ENCODE measurements at regions not wholly inside any gene's neighbourhood (a gene's known extent, or its start where the extent isn't known, plus 50 kb on each side); places are given as distances from the start of the nearest gene placed in this dataset.

- H3K36me3 ChIP-seq (ENCODE audit: control insufficient read depth in 4 of 4, insufficient read depth in 4 of 4, low read length in 3 of 4) = no peaks in the 10 kb centered on the region
- peaks cover 0 to 27% (median 15%) of the 10 kb centered on the region in 4 experiments for H3K4me1 ChIP-seq (ENCODE audit: control extremely low read depth in 1 of 4, control insufficient read depth in 4 of 4, insufficient read depth in 4 of 4, low read length in 3 of 4)
- no peak for DNase-seq
- H3K27ac ChIP-seq (ENCODE audit: insufficient read depth in 1 of 2, low read depth in 1 of 2, low read length in 2 of 2, poor library complexity in 1 of 2, severe bottlenecking in 2 of 2) = no peak overlapping the region
- ChIA-PET POLR2A (no interaction called here), CTCF (interaction anchor here (1.9 kb wide), 1 partner anchor 24 kb away, joined by 6 read pairs; no protein-coding TSS in a partner anchor)
- no peak overlapping the region for H3K4me3 ChIP-seq (ENCODE audit: control insufficient read depth in 1 of 7, extremely low read depth in 1 of 7, insufficient read depth in 4 of 7, low read depth in 2 of 7, low read length in 6 of 7)
- H3K9me3 ChIP-seq (ENCODE audit: control extremely low read depth in 1 of 5, control insufficient read depth in 4 of 5, insufficient read depth in 2 of 5, low read depth in 1 of 5, low read length in 4 of 5) = peaks cover 1 to 5% (median 3%) of the 10 kb centered on the region in 5 experiments
- WGBS (ENCODE audit: insufficient coverage) = 93% methylated on average over 9 of the region's 12 CpGs
- H3K27me3 ChIP-seq (replicated peaks in 2 of 5; ENCODE audit: control insufficient read depth in 4 of 5, insufficient read depth in 5 of 5, low read length in 4 of 5) = no peaks in the 10 kb centered on the region
These were observed 80.0 kb upstream of the COL5A1 start for GRCh38 chr9:134561427-134562145.

DNA sequence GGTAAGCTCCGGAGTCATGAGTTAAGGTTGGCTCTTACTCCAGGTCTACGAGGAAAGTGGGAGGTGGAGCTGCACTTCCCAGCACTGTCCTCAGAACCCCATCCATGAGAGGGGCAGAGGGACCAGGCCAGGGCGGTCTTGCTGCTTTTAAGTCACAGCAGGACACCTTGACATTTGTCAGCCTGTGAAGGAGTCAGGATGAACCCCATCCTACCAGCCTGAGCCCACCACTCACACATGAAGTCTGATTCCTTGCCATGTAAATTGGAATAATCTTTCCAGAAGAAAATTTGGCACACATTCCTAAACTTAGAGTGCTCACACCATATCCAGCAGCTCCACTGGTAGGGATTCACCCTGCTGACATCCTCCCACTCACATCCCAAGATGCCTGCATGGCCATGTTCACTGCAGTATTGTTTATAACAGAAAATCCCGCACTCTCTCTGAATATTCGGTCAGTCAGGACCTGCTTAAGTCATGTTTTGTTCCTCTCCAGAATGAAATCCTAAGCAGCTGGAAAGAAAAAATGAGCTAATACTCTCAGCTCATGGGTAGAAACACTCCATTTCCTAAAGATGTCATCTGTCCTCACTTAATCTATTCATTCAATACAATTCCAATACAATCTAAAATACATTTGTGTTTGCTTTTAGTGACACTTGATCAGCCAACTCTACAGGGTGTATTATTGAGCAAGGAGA, 79.3 kb upstream of the COL5A1 start:
- ChIA-PET POLR2A (no interaction called here), CTCF (interaction anchor here (0.7 to 1.9 kb wide), 2 partner anchors 23 to 99 kb away, joined by 3 to 6 read pairs; no protein-coding TSS in a partner anchor)
- Histone ChIP-seq H3K27ac (ENCODE audit: insufficient read depth in 1 of 2, low read depth in 1 of 2, low read length in 2 of 2, poor library complexity in 1 of 2, severe bottlenecking in 2 of 2) (no peak overlapping the region), H3K4me1 (ENCODE audit: control extremely low read depth in 1 of 4, control insufficient read depth in 4 of 4, insufficient read depth in 4 of 4, low read length in 3 of 4) (peaks cover 0 to 27% (median 15%) of the 10 kb centered on the region in 4 experiments), H3K27me3 (replicated peaks in 2 of 5; ENCODE audit: control insufficient read depth in 4 of 5, insufficient read depth in 5 of 5, low read length in 4 of 5) (no peaks in the 10 kb centered on the region), H3K36me3 (ENCODE audit: control insufficient read depth in 4 of 4, insufficient read depth in 4 of 4, low read length in 3 of 4) (no peaks in the 10 kb centered on the region), H3K4me3 (ENCODE audit: control insufficient read depth in 1 of 7, extremely low read depth in 1 of 7, insufficient read depth in 4 of 7, low read depth in 2 of 7, low read length in 6 of 7) (no peak overlapping the region), H3K9me3 (ENCODE audit: control extremely low read depth in 1 of 5, control insufficient read depth in 4 of 5, insufficient read depth in 2 of 5, low read depth in 1 of 5, low read length in 4 of 5) (peaks cover 1 to 12% (median 4%) of the 10 kb centered on the region in 5 experiments)
- 97% methylated on average over 5 of the region's 5 CpGs for WGBS (ENCODE audit: insufficient coverage)
- DNase-seq = no peak

- ChIA-PET POLR2A (interaction anchor here (0.6 kb wide), 1 partner anchor 1116 kb away, joined by 3 read pairs; no protein-coding TSS in a partner anchor), CTCF (no interaction called here)
- H3K4me1 ChIP-seq (ENCODE audit: control extremely low read depth in 1 of 4, control insufficient read depth in 4 of 4, insufficient read depth in 4 of 4, low read length in 3 of 4) = peaks cover 0 to 23% (median 14%) of the 10 kb centered on the region in 4 experiments
- H3K9me3 ChIP-seq (ENCODE audit: control extremely low read depth in 1 of 5, control insufficient read depth in 4 of 5, insufficient read depth in 2 of 5, low read depth in 1 of 5, low read length in 4 of 5) = peaks cover 1 to 12% (median 4%) of the 10 kb centered on the region in 5 experiments
- H3K36me3 ChIP-seq (ENCODE audit: control insufficient read depth in 4 of 4, insufficient read depth in 4 of 4, low read length in 3 of 4) = no peaks in the 10 kb centered on the region
- H3K4me3 ChIP-seq (ENCODE audit: control insufficient read depth in 1 of 7, extremely low read depth in 1 of 7, insufficient read depth in 4 of 7, low read depth in 2 of 7, low read length in 6 of 7) = no peak overlapping the region
- no peak overlapping the region for H3K27ac ChIP-seq (ENCODE audit: insufficient read depth in 1 of 2, low read depth in 1 of 2, low read length in 2 of 2, poor library complexity in 1 of 2, severe bottlenecking in 2 of 2)
- WGBS (ENCODE audit: insufficient coverage) = 98% methylated on average over 4 of the region's 4 CpGs
- H3K27me3 ChIP-seq (replicated peaks in 2 of 5; ENCODE audit: control insufficient read depth in 4 of 5, insufficient read depth in 5 of 5, low read length in 4 of 5) = no peaks in the 10 kb centered on the region
- DNase-seq = no peak
These were observed 78.2 kb upstream of the COL5A1 start for GRCh38 chr9:134563397-134563796.

DNA sequence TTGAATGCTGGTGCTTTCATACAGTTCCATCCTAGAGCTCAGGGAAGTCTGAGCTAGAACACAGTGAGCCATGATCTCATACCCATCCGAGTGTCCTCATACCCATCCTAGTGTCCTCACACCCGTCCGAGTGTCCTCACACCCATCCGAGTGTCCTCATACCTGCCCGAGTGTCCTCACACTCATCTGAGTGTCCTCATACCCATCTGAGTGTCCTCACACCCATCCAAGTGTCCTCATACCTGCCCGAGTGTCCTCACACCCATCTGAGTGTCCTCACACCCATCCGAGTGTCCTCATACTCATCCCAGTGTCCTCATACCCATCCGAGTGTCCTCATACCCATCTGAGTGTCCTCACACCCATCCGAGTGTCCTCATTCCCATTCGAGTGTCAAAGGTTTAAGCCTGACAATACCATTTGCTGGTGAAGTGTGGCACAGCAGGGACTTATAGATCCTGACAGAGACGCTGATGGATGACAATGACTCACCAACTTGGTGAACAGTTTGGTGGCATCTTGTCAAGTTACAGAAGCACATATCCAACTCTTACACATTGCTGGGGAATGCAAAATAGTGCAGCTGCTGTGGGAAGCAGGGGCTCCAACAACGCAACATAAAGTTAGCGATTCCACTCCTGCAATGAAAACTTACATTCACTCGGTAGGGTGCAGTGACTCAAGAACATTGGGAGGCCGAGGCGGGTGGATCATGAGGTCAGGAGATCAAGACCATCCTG, 77.0 kb upstream of the COL5A1 start:
- POLR2A ChIA-PET = interaction anchor here (0.8 kb wide), 1 partner anchor 197 kb away, joined by 5 read pairs; no protein-coding TSS in a partner anchor
- H3K4me1 ChIP-seq (ENCODE audit: control extremely low read depth in 1 of 4, control insufficient read depth in 4 of 4, insufficient read depth in 4 of 4, low read length in 3 of 4) = peaks cover 0 to 13% (median 8%) of the 10 kb centered on the region in 4 experiments
- peaks cover 1 to 12% (median 4%) of the 10 kb centered on the region in 5 experiments for H3K9me3 ChIP-seq (ENCODE audit: control extremely low read depth in 1 of 5, control insufficient read depth in 4 of 5, insufficient read depth in 2 of 5, low read depth in 1 of 5, low read length in 4 of 5)
- no peak for DNase-seq
- no peaks in the 10 kb centered on the region for H3K27me3 ChIP-seq (replicated peaks in 2 of 5; ENCODE audit: control insufficient read depth in 4 of 5, insufficient read depth in 5 of 5, low read length in 4 of 5)
- WGBS (ENCODE audit: insufficient coverage) = 94% methylated on average over 12 of the region's 16 CpGs
- CTCF ChIA-PET = interaction anchor here (0.7 to 0.9 kb wide), 2 partner anchors 13 to 72 kb away, joined by 4 to 5 read pairs; no protein-coding TSS in a partner anchor
- no peaks in the 10 kb centered on the region for H3K36me3 ChIP-seq (ENCODE audit: control insufficient read depth in 4 of 4, insufficient read depth in 4 of 4, low read length in 3 of 4)
- H3K4me3 ChIP-seq (ENCODE audit: control insufficient read depth in 1 of 7, extremely low read depth in 1 of 7, insufficient read depth in 4 of 7, low read depth in 2 of 7, low read length in 6 of 7) = no peak overlapping the region
- H3K27ac ChIP-seq (ENCODE audit: insufficient read depth in 1 of 2, low read depth in 1 of 2, low read length in 2 of 2, poor library complexity in 1 of 2, severe bottlenecking in 2 of 2) = no peak overlapping the region

- Histone ChIP-seq H3K27ac (ENCODE audit: insufficient read depth in 1 of 2, low read depth in 1 of 2, low read length in 2 of 2, poor library complexity in 1 of 2, severe bottlenecking in 2 of 2) (no peak overlapping the region), H3K4me3 (ENCODE audit: control insufficient read depth in 1 of 7, extremely low read depth in 1 of 7, insufficient read depth in 4 of 7, low read depth in 2 of 7, low read length in 6 of 7) (no peak overlapping the region), H3K27me3 (replicated peaks in 2 of 5; ENCODE audit: control insufficient read depth in 4 of 5, insufficient read depth in 5 of 5, low read length in 4 of 5) (no peaks in the 10 kb centered on the region), H3K9me3 (ENCODE audit: control extremely low read depth in 1 of 5, control insufficient read depth in 4 of 5, insufficient read depth in 2 of 5, low read depth in 1 of 5, low read length in 4 of 5) (peaks cover 1 to 12% (median 4%) of the 10 kb centered on the region in 5 experiments), H3K4me1 (ENCODE audit: control extremely low read depth in 1 of 4, control insufficient read depth in 4 of 4, insufficient read depth in 4 of 4, low read length in 3 of 4) (peaks cover 0 to 5% (median 2%) of the 10 kb centered on the region in 4 experiments), H3K36me3 (ENCODE audit: control insufficient read depth in 4 of 4, insufficient read depth in 4 of 4, low read length in 3 of 4) (no peaks in the 10 kb centered on the region)
- ChIA-PET CTCF (interaction anchor here (0.7 kb wide), 1 partner anchor 73 kb away, joined by 5 read pairs; no protein-coding TSS in a partner anchor), POLR2A (no interaction called here)
- DNase-seq = no peak
- 98% methylated on average over 10 of the region's 14 CpGs for WGBS (ENCODE audit: insufficient coverage)
These were observed 76.2 kb upstream of the COL5A1 start for GRCh38 chr9:134565316-134565915.

GRCh38 chr9:134566196-134566847, 75.3 kb upstream of the COL5A1 start:
- POLR2A ChIA-PET = interaction anchor here (0.8 kb wide), 1 partner anchor 131 kb away, joined by 6 read pairs; no protein-coding TSS in a partner anchor
- Histone ChIP-seq H3K27me3 (replicated peaks in 2 of 5; ENCODE audit: control insufficient read depth in 4 of 5, insufficient read depth in 5 of 5, low read length in 4 of 5) (no peaks in the 10 kb centered on the region), H3K27ac (ENCODE audit: insufficient read depth in 1 of 2, low read depth in 1 of 2, low read length in 2 of 2, poor library complexity in 1 of 2, severe bottlenecking in 2 of 2) (no peak overlapping the region), H3K4me1 (ENCODE audit: control extremely low read depth in 1 of 4, control insufficient read depth in 4 of 4, insufficient read depth in 4 of 4, low read length in 3 of 4) (no peaks in the 10 kb centered on the region), H3K9me3 (ENCODE audit: control extremely low read depth in 1 of 5, control insufficient read depth in 4 of 5, insufficient read depth in 2 of 5, low read depth in 1 of 5, low read length in 4 of 5) (peaks cover 1 to 12% (median 4%) of the 10 kb centered on the region in 5 experiments), H3K36me3 (ENCODE audit: control insufficient read depth in 4 of 4, insufficient read depth in 4 of 4, low read length in 3 of 4) (no peaks in the 10 kb centered on the region), H3K4me3 (ENCODE audit: control insufficient read depth in 1 of 7, extremely low read depth in 1 of 7, insufficient read depth in 4 of 7, low read depth in 2 of 7, low read length in 6 of 7) (no peak overlapping the region)
- no peak for DNase-seq
- CTCF ChIA-PET = interaction anchor here (0.6 to 0.8 kb wide), 2 partner anchors 89 to 213 kb away, joined by 3 read pairs; no protein-coding TSS in a partner anchor
- 94% methylated on average over 18 of the region's 18 CpGs for WGBS (ENCODE audit: insufficient coverage)
